ENCODE measurements at regions not wholly inside any gene's neighbourhood (a gene's known extent, or its start where the extent isn't known, plus 50 kb on each side); places are given as distances from the start of the nearest gene placed in this dataset.

DNA sequence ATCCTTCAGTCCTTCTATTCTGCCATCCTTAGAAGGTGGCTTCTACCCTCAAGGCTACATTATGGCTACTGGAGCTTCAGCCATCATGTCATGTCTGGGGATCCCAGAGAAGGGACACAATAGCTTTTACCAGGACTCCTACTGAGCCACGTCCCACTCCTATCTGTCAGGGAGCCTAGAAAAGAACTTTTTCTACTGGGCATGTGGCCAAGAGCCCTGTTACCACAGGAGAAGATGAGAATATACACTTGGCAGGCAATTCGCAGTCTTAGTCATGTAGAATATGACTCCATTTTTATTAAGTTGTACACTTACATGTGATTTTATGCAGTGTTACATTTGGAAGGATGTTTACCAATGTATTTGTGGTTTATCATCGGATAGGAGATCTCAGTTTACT is 64.6 kb upstream of the KCNMA1 start:
- H3K9ac ChIP-seq (ENCODE audit: insufficient read depth, low read length): no peak overlapping the region
- H3K27me3 ChIP-seq (ENCODE audit: control insufficient read depth, insufficient read depth, low read length): no peaks in the 10 kb centered on the region
- TF ChIP-seq, protein P1, sequence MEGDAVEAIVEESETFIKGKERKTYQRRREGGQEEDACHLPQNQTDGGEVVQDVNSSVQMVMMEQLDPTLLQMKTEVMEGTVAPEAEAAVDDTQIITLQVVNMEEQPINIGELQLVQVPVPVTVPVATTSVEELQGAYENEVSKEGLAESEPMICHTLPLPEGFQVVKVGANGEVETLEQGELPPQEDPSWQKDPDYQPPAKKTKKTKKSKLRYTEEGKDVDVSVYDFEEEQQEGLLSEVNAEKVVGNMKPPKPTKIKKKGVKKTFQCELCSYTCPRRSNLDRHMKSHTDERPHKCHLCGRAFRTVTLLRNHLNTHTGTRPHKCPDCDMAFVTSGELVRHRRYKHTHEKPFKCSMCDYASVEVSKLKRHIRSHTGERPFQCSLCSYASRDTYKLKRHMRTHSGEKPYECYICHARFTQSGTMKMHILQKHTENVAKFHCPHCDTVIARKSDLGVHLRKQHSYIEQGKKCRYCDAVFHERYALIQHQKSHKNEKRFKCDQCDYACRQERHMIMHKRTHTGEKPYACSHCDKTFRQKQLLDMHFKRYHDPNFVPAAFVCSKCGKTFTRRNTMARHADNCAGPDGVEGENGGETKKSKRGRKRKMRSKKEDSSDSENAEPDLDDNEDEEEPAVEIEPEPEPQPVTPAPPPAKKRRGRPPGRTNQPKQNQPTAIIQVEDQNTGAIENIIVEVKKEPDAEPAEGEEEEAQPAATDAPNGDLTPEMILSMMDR (conservative IDR thresholded peaks at IDR 0.05 in 1 of 2, IDR thresholded peaks at IDR 0.05 in 1 of 2; ENCODE audit: low read depth in 1 of 2, low read length in 2 of 2): no peak
- no peak for TF ChIP-seq EZH2 (IDR thresholded peaks at IDR 0.05; ENCODE audit: low read length, missing control alignments)
- H3K36me3 ChIP-seq (ENCODE audit: control insufficient read depth, insufficient read depth, low read length): no peaks in the 10 kb centered on the region
- no peaks in the 10 kb centered on the region for H3K79me2 ChIP-seq (ENCODE audit: control insufficient read depth, insufficient read depth, low read length)
- H3K4me2 ChIP-seq (ENCODE audit: extremely low read depth, insufficient read depth, low read length): no peak overlapping the region
- no peak overlapping the region for H2AFZ ChIP-seq (ENCODE audit: low read length)
- no peak overlapping the region for H3K4me3 ChIP-seq (replicated peaks in 1 of 4; ENCODE audit: control extremely low read depth in 1 of 4, insufficient read depth in 1 of 4, low read depth in 3 of 4, low read length in 4 of 4)
- H3K4me1 ChIP-seq (ENCODE audit: control insufficient read depth, extremely low read depth, insufficient read depth, low read length): no peaks in the 10 kb centered on the region
- no peaks in the 10 kb centered on the region for H3K9me3 ChIP-seq (ENCODE audit: control insufficient read depth, insufficient read depth, low read depth, low read length)
- H4K20me1 ChIP-seq (ENCODE audit: control insufficient read depth, extremely low read depth, insufficient read depth, low read length): no peaks in the 10 kb centered on the region
- no peak overlapping the region for H3K27ac ChIP-seq (ENCODE audit: insufficient read depth, low read length)
- peak; percentile 90 to 95 for DNase-seq (ENCODE audit: low read depth in 2 of 2)

DNA sequence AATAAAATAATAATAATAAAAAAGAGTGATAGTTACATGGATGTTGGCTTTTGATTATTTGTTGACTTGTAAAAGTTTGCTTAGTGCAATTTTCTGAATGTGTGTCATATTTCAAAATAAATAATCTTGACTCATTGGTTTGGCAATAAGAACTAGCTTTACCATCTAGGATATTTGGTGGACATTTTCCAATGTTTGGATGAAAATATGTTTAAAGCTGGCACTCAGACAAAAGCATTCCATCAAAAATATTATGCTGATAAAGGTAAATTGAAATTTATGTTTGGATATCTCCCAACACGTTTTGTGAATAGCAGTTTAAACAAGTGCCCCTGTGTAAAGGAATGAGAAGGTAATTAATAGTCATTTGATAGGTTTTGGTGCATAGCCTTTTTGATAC is 62.5 kb upstream of the KCNMA1 start:
- Histone ChIP-seq H3K79me2 (ENCODE audit: control insufficient read depth, insufficient read depth, low read length) (no peaks in the 10 kb centered on the region), H3K9ac (ENCODE audit: insufficient read depth, low read length) (no peak overlapping the region), H3K27me3 (ENCODE audit: control insufficient read depth, insufficient read depth, low read length) (peaks cover 4% of the 10 kb centered on the region), H3K9me3 (ENCODE audit: control insufficient read depth, insufficient read depth, low read depth, low read length) (no peaks in the 10 kb centered on the region), H4K20me1 (ENCODE audit: control insufficient read depth, extremely low read depth, insufficient read depth, low read length) (no peaks in the 10 kb centered on the region), H3K27ac (ENCODE audit: insufficient read depth, low read length) (no peak overlapping the region), H3K4me2 (ENCODE audit: extremely low read depth, insufficient read depth, low read length) (no peak overlapping the region), H3K4me1 (ENCODE audit: control insufficient read depth, extremely low read depth, insufficient read depth, low read length) (no peaks in the 10 kb centered on the region), H3K36me3 (ENCODE audit: control insufficient read depth, insufficient read depth, low read length) (no peaks in the 10 kb centered on the region), H3K4me3 (replicated peaks in 1 of 4; ENCODE audit: control extremely low read depth in 1 of 4, insufficient read depth in 1 of 4, low read depth in 3 of 4, low read length in 4 of 4) (no peak overlapping the region), H2AFZ (ENCODE audit: low read length) (no peak overlapping the region)
- TF ChIP-seq, protein P1 (conservative IDR thresholded peaks at IDR 0.05 in 1 of 2, IDR thresholded peaks at IDR 0.05 in 1 of 2; ENCODE audit: low read depth in 1 of 2, low read length in 2 of 2): no peak
- TF ChIP-seq EZH2 (IDR thresholded peaks at IDR 0.05; ENCODE audit: low read length, missing control alignments): no peak
- DNase-seq (ENCODE audit: low read depth in 2 of 2): peak in 1 of 2 donors; percentile 57

DNA sequence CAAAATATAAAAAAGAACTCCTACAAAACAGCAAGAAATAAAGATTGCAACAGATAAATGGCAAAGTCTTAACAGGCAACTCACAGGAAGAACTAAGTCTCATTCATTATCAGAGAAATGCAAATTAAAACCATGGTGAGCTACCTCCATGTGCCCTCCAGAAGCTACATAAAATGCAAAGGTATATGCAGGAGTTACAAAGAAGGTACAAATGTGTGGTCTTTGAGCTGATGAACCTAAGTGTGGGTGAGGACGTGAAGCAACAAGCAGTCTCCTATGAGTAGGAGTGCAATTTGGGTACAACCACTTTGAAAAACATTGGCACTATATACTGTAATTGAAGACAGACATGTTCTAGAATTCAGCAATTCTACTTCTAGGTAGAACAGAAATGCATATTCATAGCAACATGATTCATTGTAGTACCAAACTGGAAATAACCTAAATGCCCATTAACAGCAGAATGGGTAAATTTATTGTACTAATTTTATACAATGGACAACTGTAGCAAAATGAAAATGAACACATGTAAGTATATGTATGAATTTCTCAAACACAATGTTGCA is 61.6 kb upstream of the KCNMA1 start:
- Histone ChIP-seq H3K9me3 (ENCODE audit: control insufficient read depth, insufficient read depth, low read depth, low read length) (no peaks in the 10 kb centered on the region), H2AFZ (ENCODE audit: low read length) (no peak overlapping the region), H3K4me3 (replicated peaks in 1 of 4; ENCODE audit: control extremely low read depth in 1 of 4, insufficient read depth in 1 of 4, low read depth in 3 of 4, low read length in 4 of 4) (no peak overlapping the region), H3K79me2 (ENCODE audit: control insufficient read depth, insufficient read depth, low read length) (no peaks in the 10 kb centered on the region), H3K27ac (ENCODE audit: insufficient read depth, low read length) (no peak overlapping the region), H3K27me3 (ENCODE audit: control insufficient read depth, insufficient read depth, low read length) (peaks cover 6% of the 10 kb centered on the region), H3K9ac (ENCODE audit: insufficient read depth, low read length) (no peak overlapping the region), H3K4me1 (ENCODE audit: control insufficient read depth, extremely low read depth, insufficient read depth, low read length) (no peaks in the 10 kb centered on the region), H4K20me1 (ENCODE audit: control insufficient read depth, extremely low read depth, insufficient read depth, low read length) (no peaks in the 10 kb centered on the region), H3K36me3 (ENCODE audit: control insufficient read depth, insufficient read depth, low read length) (no peaks in the 10 kb centered on the region), H3K4me2 (ENCODE audit: extremely low read depth, insufficient read depth, low read length) (no peak overlapping the region)
- DNase-seq (ENCODE audit: low read depth in 2 of 2): no peak
- no peak for TF ChIP-seq EZH2 (IDR thresholded peaks at IDR 0.05; ENCODE audit: low read length, missing control alignments)
- TF ChIP-seq, protein P1 (conservative IDR thresholded peaks at IDR 0.05 in 1 of 2, IDR thresholded peaks at IDR 0.05 in 1 of 2; ENCODE audit: low read depth in 1 of 2, low read length in 2 of 2): no peak
